ENCODE measurements at regions not wholly inside any gene's neighbourhood (a gene's known extent, or its start where the extent isn't known, plus 50 kb on each side); places are given as distances from the start of the nearest gene placed in this dataset.

GRCh38 chr3:146912241-146913015 is 307.3 kb upstream of the PLSCR5 start:
- TF ChIP-seq CTCF (conservative IDR thresholded peaks at IDR 0.05; ENCODE audit: low read length) (no peak), EZH2phosphoT487 (IDR thresholded peaks at IDR 0.05; ENCODE audit: borderline replicate concordance) (no peak)
